C1 segment of cervical spinal cord (tissue), 14 donors: ENCODE measurements at regions not wholly inside any gene's neighbourhood (a gene's known extent, or its start where the extent isn't known, plus 50 kb on each side); places are given as distances from the start of the nearest gene placed in this dataset.
A peak's percentile ranks its signal among the peaks of the same experiment; 100 is the strongest.

Source experiments
- DNase-seq, 14 donors: peaks; one replicate each; lab custom pipeline; 2025; lab: John Stamatoyannopoulos, UW

DNA sequence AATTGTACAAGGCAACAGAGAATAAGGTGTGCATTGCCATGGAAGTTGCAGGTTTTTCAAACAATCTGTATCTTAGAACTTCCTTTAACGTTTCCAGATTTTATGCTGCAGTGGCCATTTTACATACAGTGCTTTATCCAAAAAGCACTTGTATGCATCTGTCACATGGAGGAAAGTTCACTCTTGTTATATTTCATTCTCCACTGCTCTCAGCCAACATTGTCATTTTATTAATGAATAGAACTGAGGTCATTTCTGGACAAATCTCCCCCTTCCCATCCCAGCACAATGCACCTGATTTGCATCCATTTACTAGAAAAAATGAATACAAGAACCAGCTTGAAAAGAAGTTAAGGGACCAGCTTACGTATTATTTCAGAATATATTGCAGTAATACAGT, 342.0 kb downstream of the USP25 start:
- DNase-seq: peak in 1 of 14 donors; percentile 64

DNA sequence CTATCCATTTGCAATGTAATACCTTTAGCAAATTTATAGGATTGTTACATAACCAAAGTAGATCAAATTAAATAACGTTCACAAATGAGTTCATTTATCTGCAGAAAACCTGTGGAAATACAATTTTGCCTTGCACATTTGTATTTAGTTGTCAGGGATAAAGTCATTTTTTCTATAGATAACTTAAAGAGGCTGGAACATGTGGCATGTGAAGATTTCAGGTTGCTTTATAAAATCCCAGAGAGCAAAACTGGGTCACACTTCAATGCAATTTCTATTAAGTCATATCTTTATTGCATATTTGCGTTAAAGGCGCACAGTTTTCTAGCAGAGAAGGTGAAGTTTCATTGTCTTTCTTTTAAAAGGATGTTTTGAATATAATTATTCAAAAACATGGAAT, 342.4 kb downstream of the USP25 start:
- peak in 1 of 14 donors; percentile 65 for DNase-seq

DNA sequence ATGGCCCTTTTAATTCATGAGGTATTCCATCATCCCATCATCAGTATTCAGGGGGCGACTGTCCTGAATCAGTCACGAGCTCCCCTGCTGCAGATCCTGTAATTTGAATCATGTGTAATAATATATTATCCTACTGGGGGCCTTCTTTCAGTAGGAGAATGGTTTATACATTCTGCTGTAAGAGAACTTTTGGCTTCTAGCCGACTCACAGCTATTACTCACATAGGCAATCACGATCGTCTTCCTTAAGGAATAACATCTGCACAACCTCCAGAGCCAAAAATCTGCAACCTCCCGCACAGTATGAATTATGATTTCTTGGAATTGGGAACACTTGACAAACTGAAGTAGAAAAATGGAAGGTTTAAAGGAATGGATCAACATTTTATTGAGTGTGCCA, 343.0 kb downstream of the USP25 start:
- peak in 4 of 14 donors; percentile 21 to 65 (median 45) for DNase-seq

DNA sequence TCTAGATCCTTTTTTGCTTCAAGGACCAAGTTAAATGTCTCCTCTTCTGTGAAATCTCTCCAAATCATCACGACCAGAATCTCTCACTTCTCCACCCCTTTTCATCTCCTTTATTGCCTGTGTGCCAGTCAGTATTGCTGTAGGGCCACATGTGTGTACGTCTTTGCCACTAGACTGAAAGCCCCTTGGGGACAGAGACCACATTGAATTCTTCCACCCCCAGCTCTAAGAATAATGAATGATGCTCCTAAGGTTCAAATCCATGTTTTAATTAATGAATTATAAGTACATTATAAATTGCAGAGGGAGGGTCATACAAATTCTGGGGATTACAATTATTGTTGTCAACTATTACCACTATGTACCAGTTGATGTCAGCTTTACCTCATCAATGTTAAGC, 343.8 kb downstream of the USP25 start:
- DNase-seq: peak in 3 of 14 donors; percentile 39 to 79 (median 64)

DNA sequence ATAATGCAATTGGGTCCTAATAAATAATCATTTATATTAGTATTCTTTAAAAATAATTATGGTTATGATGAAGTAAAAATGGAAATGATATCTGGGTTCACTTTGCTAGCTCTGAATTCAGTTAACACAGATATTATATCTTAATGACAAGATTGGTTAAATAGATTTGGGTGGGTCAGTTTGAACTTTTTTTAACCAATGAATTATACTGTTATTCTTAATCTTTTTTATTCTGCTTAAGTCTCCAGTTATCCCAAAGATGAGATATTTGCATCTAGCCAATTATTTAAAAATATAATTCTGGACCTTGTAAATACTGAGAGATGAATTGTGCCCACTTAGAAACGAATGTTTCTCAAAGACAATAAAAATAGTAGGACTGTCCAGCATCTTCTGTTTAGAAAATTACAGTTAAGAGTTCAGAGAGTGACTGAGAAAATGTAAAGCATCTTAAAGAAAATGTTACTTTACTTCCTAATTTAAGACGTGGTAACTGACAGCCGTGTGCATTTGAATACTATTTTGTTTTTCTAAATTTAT, 345.2 kb downstream of the USP25 start:
- peak in 1 of 14 donors; percentile 38 for DNase-seq

DNA sequence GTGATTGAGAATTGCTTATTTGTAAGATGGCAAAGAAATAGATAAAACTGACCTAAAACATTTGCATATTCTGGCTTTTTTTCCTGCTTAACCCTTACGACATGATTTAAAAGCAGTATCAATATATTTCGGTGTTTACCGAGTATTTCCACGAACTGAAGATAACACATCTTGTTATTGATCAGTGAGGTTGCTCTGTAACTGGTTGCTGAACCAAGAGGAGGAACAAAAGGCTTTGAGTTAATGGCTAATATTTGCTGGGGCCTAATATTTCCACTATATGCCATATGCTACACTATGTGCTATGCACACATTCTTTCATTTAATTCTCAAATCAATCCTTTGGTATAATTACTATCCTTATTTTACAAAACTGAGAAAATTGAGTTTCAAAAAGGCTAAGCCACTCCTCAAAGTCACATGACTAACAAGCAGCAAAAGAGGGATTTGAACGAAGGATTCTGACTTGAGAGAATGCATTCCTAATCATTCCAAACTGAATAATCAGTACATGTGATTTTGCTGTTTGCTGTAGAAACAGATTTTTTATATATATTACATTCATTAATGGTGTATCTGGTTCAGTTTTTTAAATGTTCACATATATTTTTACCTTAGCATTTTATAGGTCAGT, 346.0 kb downstream of the USP25 start:
- peak in 1 of 14 donors; percentile 75 for DNase-seq

DNA sequence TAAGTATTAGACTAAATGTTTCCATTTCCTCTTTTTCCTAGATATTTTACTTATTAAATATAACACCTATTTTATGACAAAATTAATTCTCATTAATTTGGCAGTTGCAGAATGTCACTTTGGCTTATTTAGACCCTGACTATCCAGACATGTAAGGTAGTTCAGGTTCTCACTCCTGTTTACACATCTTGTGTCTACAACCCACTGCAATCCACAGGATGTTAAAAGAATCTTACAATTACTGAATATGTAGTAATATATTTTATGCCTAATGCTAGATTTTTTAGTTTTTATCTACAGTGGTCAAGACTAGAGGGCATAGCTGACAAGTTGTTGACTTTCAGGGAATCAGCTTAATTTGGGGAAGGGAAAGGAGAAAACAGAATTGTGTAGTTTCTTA, 346.7 kb downstream of the USP25 start:
- DNase-seq: peak in 1 of 14 donors; percentile 29

DNA sequence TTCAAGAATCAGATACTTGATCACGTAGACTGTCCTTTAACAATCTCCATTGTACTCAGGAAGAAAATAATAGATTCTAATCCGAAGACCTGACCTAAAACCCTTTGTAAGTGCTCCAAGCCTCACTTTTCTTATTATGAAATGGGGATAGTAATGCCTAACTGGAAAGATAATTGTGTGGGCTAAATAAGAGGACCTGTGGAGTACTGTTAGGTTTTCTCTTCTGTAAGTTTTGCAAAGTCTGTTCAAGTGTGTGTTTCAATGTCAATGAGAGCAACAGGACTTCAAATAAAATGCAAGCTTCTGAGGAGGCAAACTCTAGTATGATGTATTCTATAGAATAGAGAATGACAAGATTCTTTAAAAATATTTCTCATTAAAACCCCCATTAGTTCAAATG, 348.6 kb downstream of the USP25 start:
- DNase-seq: peak in 1 of 14 donors; percentile 42

DNA sequence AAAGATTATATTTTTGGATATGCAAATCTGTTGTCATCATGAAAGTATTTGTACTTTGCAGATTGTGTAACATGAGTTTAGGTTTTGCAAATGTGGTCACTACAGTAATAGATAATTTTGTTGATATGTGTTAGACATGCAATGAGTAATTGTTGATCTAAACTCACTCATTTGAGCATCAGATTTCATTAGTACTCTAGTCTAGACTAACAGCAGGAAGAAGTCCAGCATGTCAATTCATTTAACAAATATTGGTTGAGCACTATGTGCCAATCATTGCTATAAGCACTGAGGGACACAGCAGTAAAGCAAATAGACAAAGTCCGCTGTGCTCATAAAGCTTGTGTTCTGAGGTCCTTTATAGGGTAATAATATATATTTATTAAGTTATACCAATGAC, 350.0 kb downstream of the USP25 start:
- DNase-seq: no peak

DNA sequence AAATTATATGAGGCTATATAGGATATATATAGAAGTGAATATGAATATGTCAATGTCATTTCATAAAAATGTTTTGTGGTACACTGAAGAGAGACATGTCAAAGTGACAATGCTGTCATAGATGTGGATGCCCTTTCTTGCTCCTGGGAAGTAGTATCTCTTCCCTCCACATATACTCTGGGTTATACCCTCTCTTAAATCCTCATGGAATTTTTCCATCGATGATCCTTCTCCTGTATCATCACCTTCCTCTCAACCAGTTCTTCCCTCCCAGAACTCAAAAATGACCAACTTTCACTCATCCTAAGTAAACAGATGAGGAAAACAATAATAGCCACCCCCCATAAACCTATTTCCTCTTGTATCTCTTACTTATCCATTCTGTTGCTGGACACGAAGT, 351.5 kb downstream of the USP25 start:
- DNase-seq: peak in 1 of 14 donors; percentile 10

DNA sequence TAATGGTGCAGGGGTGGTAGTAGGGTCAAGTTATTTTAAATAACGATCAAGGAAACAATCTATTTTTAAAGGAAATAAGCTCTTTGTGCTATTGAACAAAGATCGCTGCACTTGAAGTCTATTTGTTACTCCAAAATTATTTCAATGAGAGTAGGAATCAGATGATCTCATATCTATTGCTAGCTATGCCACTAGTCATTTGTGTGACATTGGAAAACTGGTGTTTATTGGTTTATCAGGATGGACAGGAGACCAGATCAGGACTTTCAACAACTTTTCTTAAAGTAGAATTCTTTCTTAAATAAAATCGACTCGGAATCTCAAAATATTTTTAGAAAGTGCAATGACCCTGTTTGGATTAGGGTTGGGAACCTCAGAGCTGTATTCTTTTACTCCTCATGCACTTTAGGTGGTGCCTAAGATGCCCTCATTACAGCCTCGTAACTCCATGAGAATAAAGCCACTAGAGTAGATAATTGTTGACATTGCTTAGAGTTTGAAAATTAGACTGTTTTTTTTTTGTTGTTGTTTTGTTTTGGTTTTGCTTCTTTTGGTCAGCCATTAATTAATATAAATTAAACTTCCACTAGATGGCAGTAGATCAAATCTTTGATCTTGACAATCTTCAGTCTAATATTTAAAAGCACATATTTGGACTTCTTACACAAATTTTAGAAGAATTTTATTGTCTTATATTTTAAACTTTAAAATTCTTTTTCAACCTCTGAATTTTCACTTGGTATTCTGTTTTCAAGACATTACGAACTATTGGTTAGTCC, 352.4 kb downstream of the USP25 start:
- DNase-seq: peak in 2 of 14 donors; percentile 21 to 28

DNA sequence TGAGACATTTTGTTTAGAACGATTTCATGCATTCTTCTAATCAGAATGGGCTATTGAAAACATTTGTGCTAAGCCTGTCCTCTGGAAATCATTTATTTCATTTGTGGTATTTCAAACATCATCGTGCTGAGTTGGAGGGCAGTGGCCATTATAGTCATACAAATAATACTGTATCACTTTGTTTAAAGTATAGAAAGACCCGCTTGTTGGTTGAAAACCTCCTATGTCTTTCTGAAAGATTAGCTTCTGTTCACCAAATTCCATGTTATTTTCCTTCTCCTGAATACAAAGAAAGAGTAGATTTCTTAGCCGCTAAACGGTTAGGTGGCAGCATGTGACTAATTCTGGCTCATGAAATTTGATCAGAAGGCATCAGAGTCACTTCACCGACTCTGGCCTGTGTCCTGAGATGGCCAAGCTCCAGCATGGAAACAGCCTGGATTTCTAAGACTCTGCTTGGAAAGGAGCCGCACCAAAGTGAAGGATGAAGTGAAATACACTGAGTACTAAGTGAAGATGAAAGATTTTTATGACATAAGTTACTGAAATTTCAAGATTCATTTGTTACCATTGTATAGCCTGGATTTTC, 355.1 kb downstream of the USP25 start:
- DNase-seq: peak in 10 of 14 donors; percentile 23 to 89 (median 47)

DNA sequence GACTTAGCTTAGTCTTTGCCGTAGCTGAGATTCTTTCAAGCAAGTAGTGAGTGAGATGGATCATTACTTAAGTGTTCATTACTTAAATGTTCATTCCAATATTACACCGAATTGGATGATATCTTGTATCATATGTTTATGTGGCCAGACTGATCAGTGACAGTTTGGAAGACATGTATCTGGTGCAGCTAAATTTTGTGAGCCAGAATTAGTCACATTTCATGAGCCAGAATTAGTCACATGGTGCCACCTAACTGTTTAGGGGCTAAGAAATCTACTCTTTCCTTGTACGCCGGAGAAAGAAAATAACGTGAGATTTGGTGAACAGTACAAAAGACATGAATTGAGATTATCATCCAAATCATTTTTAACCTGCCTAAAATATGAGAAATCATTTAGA, 355.6 kb downstream of the USP25 start:
- DNase-seq: peak in 1 of 14 donors; percentile 72

DNA sequence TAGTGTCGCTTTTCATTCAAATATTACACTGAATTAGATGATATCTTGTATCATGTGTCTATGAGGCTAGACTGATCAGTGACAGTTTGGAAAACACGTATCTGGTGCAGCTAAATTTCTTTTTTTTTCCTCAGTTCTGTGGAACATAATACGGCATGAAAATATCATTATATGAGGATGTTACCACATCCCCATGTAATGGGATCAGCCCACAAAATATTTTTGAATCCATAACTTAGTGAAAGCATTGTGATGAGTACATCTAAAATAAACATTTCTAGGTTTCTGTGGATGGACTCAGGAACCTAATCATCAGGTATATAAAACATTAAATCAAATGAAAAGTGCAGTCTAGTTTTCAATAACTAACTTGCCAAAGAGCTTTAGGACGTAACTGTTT, 356.3 kb downstream of the USP25 start:
- peak in 1 of 14 donors; percentile 50 for DNase-seq

DNA sequence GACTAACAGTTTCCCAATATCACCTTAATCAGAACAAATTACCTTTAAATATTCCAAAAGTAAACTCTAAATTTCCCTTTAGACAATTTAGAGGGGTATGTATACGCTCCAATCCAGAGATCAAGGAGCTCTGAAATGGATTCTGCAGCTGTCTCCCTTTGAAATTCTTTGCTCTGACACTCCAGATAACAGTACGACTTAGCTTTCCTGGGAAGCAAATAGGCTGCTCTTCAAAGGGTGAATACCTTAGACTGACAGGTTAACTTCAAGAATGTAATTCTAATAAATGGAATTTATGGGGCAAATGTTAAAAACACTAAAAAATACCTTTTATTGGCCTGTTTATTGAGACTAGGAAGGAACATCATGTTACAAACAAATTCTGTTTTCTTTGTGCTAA, 357.2 kb downstream of the USP25 start:
- peak in 1 of 14 donors; percentile 55 for DNase-seq

DNA sequence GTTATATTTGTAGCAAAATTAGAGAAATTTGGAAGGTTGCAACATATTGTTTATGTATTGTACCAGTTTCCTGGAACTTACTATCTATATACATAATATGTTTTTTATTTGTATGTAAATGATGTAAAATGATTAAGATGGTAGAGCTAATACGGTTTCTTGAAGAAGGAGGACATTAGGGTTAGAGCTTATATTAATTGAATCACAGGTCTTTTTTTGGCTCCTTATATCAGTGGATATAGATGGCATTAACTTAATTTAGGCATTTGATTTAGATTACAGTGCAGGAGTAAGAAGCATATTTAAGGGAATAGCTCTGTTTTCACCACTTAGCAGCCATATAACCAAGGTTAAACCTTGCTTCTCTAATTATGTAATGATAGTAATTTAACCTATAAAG, 357.7 kb downstream of the USP25 start:
- peak in 1 of 14 donors; percentile 59 for DNase-seq

DNA sequence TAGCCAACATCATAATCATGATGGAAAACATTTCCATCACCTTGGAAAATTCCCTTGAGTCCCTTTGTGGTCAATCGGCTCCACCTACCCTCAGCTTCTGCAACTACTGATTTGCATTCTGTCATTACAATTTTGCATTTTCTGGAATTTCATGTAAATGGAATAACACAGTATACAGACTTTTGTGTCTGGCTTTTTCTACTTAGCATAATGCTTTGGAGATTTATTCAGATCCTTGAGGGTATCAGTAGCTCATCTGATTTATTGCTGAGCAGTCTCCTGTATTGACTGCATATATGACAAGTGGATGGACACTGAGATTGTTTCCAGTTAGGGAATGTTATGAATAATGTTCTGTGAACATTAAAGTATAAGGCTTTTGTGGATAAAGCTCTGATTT, 358.3 kb downstream of the USP25 start:
- DNase-seq: peak in 1 of 14 donors; percentile 59

DNA sequence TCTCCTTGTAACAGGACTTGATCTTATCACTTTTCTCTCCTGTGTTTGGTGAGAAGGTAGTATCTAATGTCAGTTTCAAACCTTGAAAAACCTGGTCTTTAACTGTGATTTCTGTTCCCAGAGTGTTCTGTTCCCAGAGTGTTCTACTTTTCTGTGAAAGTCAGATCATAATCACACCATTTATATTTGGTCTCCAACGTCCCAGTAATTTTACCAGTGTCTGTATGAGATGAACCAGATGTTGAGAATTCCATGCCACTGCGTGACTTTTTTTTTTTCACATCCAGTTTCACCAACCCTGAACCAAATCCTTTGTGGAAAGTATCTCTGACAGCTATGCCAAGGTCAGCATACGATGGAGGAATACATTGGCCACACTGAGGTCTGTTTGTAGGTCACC, 365.2 kb downstream of the USP25 start:
- no peak for DNase-seq

DNA sequence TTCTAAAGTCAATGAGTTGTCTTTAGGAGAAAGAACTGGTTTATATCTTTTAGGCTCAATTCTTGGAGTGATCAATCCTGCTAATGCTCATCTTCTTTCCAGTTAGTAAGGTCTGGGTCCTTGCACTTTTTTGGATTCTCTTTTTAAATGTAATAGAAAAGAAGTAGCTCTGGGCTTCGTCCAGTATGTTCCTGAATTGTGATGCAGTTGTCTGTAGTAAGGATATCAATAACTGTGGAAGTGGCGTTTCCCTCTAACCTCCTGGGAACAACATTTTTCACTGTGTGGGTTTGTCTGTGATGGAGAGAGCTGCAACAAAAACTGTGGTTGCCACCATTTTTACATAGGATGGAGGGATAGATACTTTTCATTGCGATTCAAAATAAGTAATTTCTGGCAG, 367.2 kb downstream of the USP25 start:
- no peak for DNase-seq

DNA sequence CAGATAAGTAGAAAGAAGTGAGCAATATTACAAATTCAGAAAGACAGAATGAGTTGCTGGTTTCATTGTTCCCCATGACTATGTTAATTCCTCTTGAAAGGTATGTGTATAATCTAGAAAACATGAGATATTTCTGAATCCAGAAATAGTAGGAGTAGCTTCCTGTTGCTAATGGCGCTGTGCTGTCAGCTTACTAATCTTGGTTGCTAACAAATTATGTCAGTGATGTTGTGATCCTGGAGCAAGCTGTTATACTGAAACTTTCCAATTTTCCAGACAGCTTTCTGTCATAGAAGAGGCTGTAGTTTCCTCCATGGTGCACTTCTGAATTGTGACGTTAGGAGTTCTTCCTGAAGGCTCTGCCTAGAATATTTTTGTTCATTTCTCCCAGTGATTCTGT, 372.3 kb downstream of the USP25 start:
- DNase-seq: peak in 1 of 14 donors; percentile 21

DNA sequence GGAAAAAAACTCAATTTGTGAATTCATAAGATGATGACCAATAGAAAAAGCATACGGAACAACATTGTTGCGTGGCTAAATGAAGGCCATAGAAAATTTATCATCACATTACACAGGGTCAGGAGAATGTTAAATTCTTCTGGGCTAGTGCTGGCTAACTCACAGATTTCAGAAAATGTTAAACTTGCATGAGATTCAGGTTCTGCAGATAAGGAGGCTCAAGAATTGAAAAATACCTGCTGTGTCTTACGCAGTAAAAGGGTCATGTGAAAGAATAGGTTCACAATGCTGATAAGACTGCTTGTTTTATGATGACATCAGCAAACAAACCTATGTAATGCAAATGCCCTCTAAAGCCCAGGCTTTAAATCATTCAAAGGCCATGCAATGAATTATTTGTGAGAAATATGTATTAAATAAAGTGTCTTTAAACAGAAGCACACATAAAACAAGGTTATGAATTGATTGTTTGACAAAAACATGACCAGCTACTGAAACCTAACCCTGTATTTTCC, 378.8 kb downstream of the USP25 start:
- no peak for DNase-seq

DNA sequence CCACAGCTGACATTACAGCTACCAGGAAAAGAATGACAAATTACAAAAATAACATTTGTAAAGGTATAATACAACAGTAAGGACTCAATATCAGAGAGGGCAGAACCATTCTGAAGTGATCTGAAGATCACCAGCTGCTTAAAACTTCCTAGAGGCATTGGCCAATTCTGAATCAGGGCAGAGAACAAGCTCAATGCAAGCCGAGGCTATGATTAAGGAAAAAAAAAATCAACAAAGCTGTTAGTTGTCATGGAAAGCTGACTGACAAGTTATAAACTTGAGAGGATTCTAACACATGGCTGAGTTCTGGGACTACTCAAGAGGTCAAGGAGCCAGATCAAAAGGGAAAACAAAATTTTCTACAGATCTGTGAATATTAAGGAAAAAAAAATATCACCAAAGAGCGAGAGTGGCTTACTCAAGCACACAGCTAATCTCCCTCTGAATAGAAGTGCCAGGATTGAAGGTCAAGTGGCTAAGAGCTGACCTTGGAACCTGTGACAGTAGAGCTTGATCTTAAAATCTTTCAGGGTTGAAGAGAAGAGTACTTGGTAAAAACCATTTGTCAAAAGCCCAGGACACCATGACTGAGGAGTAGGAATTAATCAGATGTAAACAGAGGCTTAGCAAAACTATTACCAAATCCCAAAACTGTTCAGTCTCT, 383.4 kb downstream of the USP25 start:
- DNase-seq: no peak
